Activated CD4-positive, alpha-beta T cell treated with anti-CD3 and anti-CD28 coated beads for 24 hours (primary cell): ENCODE measurements at regions not wholly inside any gene's neighbourhood (a gene's known extent, or its start where the extent isn't known, plus 50 kb on each side); places are given as distances from the start of the nearest gene placed in this dataset.

Experiments
- DNase-seq, 2 donors: peaks; one replicate each; pipeline ENCODE4 v3.0.0-alpha.2; 2020; ENCODE audit warnings: low read depth in 2 of 2

DNA sequence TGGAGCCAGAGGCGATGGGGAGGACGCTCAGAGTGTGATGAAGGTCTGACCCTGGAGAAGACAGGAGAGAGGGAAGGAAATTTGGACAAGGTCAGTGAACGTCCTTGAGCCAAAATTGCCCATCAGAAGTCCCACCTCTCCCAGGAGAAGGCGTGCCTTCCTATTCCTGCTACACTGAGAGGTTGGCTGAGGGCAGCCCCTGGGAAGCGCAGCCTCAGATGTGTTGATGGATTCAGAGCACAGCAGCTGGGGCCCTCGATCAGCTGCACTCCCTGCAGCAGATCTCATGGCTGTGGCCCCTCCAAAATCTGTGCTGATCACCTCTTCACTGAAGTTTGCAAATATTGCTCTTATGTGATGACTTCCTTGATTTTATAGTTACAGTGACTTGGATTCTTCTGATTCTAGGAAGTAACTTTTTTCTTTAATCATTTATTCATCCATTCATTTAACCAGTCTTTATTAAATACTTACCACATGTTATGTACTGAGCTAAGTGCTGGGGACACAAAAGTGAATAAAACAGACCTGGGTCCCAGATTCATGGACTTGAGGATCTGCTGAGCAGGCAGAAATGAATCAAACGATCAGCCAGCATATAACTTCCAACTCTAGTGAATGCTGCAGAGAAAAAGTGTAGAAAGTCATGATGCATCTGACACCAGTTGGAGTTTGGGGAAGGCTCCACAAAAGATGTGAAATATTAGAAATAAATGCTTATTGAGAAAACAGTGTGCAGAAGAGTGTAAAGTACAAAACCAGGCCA lies 69.6 kb upstream of the ARMC2 start:
- DNase-seq = no peak

DNA sequence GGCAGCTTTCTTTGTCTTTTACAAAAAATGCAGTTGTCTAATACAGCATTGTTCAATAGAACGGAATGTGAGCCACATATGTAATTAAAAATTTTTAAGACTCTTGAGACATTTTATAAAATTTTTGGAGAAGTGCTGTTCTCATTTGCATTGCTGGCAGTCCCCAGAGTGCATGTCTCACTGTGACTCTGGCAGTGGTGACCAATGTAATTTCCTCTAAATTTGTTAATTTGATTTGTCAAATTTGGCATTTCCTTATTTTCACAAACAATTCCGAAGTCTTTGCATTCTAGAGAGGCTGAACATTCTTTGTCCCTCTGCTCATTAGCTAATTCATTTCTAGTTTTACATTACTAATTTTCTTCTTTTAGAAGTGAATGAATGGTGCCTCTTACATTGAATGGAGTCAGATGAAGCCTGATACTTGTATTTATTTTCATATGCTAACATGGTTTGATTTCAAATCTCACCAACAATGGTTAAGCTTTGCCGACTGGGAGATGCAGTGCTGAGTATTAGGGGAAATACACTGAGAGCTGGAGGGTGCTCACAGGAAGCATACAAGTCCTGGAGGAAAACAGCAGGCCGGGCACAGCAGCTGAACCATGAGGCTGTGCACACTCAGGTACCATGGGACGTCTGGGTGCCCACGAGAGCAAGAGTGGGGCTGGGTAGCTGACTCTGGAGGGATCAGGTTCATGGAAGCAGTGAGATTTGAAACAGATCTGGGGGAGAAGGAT lies 68.5 kb upstream of the ARMC2 start:
- no peak for DNase-seq

DNA sequence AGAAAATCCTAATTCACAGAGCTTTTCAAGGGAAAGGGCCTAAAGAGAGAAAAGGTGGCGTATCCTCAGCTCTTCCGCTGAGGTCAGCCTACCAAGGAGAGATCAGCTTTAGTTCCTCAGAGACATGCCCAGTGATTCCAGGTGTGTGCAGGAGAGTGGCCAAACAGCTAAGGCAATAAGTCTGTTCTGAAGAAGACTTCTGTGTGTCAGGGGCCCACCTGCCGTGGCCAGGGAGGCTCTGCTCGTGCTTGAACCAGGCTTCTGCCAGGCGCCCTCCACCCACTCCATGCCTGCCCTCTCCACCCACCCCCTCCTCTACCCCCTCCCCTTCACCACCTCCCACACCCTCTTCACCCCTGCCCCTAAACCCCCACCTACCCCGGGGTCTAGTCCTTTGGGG lies 67.4 kb upstream of the ARMC2 start:
- no peak for DNase-seq

DNA sequence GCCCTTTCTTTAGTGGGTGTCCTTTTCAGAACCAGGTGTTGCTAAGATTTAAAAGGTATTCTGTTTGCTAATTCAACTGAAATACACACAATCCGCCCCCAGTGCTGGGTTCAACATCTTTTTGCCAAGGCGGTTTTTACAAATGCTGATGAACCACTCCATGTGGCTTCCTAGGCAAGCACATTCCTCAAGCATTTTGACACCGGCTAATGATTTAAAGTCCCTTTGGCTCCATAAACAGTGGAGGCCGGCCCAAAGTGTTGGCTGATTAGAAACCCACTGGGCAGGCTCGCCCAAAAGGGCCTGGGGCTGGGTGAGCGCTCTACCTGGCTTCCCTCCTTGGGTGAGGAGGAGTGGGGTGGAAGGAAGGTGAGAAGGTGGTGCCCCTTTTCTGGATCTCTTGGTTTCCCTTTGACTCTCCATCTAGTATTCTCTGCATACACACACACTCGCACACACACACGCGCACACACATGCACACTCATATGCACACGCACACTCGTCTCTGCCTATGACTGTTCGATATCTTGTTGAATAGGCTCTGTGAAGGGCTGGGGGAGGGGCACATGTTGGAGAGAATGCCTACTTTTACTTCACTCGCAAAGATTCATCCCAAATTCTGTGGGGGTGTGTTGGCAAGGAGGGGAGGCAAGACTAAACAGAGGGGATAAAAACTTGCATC lies 66.7 kb upstream of the ARMC2 start:
- DNase-seq = peak in 1 of 2 donors; percentile 3

DNA sequence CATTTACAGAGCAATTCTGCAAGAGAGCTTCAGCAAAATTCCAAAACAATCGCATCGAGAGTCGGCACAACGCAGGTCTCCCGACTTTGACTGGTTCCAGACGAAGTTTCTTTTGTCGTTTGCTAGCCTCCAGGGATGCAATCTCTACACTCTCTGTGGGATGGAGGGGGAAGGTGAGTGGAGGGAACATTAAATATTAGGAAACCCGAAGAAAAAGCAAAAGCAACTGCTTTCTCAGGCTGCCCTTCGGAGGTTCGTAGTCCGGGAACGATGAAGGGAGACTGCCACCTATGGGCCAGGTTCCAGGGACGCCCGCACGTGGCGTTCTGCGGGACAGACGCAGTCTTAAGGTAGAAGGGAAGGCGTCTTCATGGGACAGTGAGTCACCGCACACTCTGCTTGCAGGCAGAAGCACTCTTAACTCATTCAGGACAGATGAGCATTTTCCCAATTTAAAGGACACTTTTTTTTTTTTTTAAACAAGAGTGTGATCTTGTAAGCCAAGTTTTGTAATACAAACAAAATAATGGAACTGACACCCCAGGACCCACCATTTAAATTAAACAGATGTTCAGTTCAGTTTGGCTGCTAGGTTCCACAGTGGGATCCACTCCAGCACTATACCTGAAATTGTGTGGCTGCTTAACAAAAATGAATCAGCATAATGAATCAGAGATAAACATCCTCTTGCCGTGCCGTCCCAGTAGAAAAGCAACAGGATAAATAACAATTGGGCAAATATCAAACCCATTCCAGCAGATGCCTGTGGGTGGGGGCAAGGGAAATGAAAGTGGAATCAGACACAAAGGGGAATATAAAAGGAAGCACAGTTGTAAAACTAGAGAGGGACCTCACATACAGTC lies 65.8 kb upstream of the ARMC2 start:
- peak; percentile 70 for DNase-seq

DNA sequence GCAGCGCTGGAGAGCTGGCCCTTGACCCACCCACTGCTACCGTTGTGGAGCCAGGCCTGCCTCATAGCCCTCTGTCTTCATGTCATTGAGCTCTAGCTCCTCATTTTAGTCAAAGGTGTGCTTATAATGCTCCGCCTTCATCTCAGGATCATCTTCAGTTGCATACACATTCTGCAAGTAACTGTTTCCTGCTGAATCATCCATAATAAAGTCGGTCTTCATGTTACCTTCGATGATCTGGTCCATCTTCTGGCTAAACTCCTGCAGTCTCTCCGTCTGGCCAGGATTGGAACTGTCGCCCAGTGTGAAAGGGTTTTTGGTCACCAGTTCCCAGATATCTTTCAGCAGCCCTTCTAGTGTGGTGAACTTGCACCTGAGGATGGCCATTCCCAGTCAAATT lies 62.6 kb upstream of the ARMC2 start:
- DNase-seq = no peak

DNA sequence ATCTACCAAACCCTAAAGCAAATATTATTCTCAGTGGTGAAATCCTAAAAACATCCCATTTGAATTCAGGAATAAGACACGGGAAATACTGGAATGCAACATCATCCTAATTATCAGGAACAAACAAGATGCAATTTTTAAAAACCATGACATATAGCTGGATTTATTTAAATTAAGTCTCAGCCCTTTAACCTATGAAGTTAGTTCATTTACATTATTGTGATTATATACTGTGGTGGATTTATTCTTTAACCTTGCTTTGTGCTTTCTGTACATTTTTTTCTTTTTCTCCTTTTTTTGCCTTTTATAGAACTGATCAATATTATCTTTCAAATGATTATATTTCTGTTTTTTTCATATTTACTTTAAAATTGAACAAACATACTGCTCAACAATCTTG lies 59.8 kb upstream of the ARMC2 start:
- DNase-seq = no peak

DNA sequence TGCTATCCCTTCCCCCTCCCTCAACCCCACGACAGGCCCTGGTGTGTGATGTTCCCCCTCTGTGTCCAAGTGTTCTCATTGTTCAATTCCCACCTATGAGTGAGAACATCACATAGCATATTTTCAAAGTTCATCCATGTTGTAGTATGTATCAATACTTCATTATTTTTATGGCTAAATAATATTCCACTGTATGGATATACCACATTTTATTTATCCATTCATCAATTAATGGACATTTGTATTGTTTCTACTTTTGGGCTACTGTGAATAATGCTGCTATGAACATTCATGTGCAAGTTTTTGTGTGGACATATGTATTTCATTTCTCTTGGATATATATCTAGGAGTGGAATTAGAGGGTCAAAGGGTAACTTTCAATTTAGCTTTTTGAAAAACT lies 58.7 kb upstream of the ARMC2 start:
- DNase-seq = no peak

DNA sequence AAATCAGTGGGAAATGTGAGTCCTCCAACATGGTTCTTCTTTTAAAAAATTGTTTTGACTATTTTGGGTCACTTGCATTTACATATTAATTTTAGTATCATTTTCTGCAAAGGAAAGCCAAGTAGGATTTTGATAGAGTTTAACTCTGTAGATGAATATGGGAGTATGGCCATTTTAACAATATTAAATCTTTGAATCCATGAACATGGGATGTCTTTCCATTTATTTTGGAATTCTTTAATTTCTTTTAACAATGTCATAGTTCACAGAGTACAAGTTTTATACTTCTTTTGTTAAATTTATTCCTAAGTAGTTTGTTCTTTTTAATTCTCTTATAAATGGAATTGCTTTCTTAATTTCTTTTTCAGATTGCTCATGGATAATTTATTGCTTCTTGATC lies 56.5 kb upstream of the ARMC2 start:
- DNase-seq = no peak

DNA sequence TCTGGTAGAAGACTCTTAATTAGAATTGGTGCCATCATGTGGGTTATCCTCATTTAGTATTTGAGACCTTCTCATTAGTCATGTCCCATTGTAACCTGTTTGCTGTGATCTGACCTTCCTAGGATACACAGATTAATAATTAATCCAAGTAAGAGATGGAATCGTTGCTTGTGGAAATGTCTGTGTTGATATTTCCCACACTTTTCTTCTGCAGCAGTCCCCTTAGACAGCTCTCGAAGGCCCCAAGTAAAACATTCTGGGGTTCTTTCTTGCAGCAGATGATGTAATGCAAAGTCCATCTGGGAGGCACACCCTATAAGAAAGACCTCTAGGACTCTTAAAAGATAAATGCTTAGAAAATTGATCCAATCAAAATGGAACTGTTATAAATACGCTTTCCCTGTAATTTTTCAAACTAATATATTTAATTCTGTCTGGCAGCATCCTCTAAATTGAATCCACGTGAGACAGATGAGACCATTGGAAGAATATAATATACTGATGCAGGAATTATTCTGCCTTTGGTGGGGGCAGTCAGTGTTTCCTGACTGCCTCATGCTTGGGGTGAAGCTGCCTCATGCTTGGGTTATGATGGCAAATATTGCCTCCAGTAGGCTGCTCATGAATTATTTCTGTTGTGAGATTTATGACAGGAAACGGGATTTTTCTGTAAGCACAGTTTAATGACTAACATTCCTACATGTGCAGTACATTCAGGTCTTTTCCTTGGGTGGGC lies 54.5 kb upstream of the ARMC2 start:
- no peak for DNase-seq

DNA sequence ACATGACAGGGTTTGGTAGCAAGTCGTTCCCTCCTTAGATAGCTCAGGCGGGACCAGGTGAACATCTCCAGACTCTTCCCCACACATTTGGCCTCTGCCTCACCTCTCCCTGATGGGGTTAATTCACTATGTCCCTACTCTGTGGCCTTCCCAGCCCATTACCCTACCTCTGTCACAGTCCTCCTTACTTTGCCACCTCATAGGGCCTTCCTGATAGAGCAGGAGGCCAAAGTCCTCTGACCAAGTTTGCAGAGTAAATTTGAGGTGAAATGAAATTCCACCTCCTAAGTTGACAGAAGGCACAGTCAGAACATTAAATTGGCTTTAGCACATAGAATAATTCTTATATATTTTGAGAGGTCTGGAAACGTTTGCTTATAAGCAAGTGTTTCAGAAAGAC lies 53.1 kb upstream of the ARMC2 start:
- no peak for DNase-seq

DNA sequence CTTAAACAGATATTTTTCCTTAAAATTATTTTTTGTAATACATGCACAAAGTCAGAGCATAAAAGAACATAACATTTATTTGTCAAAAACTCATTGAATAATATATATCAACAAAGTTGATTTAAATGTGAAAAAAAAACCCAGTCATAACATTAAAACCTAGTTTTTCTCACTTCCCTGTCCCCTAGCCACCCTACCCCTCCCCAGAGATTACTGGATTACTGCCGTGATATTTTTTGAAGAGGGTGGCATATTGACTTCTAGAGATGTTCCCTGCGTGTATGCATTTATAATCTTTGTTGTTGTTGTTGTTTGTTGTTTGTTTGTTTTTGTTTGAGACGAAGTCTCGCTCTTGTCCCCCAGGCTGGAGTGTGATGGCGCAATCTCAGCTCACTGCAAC lies 52.4 kb upstream of the ARMC2 start:
- DNase-seq = no peak

DNA sequence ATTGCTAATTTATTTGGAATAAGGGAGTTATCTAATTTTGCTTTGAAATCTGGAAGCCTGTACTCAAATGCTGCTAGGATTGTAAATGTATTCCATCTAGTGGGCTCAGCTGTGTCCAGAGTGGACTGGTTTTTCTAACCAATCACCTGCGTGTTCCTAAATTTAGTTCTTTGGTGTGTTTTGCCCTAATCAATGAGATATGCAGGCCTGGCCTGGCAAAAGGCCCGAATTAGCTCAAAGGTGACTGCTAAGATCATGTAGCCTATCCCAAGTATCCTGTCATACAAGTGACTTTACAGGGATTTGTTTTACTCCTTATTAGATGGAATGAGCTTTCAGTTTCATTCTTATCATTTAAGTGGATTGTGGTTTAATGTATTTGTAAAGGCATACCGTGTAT lies 51.3 kb upstream of the ARMC2 start:
- no peak for DNase-seq

DNA sequence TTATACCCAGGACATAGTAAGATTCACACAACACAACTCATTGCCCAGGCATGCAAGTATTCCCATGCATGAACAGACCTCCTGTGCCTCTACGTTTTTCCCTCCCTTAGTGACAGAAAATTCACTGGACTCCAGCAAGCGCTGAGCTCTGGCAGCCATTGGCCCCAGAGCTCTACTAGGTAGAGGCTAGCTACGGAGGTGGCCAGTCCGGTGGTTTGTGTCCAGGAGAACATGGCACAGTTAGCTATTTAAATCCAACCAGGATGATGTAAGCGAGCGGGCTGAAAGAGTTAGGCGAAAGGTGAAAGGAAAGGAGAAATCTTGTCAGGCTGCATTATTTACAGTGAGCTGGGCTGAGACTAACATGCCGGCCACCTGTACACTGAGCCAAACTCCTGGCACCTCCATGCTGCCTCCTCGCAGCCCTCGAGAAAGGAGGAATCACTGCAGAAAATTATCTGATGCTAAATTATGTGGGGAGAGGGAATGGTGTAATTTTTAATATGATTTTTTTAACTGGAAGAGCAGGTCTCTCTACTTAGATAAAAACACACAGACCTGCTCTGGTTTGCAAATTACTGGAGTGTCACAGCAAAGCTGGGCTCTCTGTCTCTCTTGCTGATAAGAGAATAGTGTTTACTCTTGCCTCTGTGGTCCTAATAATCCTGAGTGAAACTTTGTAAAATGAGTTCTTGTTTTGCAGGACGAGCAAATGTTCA lies 50.1 kb upstream of the ARMC2 start:
- DNase-seq = no peak
